NCI-H460 (cell line): ENCODE measurements at regions not wholly inside any gene's neighbourhood (a gene's known extent, or its start where the extent isn't known, plus 50 kb on each side); places are given as distances from the start of the nearest gene placed in this dataset.
"Not testable (repeated sequence)": the region's sequence is repeated elsewhere in the genome, so short reads cannot be mapped to it uniquely, and the experiment has no call there.

Source experiments
- DNase-seq: peaks from one replicate; pipeline ENCODE4 v3.0.0-alpha.2; 2016; ENCODE audit warnings: low read depth; ENCODE audit errors: extremely low read depth

GRCh38 chr14:84482256-84483071, 1047.5 kb upstream of the FLRT2 start:
- DNase-seq = no peak

DNA sequence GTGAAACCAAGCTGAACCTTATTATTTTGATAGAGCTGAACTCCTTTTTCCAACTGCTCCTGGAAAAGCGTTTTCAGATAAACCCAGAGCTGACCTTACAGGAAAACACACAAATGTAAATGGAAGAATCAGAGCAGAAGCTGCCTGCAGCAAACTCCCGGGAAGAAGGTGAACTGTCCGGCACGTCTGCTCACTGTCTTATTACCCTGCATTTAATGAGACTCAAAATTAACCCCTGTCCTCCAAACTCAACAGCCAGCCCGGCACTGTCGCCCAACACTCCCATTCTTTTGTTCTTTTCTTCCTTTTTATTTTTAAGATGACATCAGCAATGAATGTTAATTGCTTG, 1046.9 kb upstream of the FLRT2 start:
- no peak for DNase-seq

GRCh38 chr14:84484243-84484642, 1045.7 kb upstream of the FLRT2 start:
- DNase-seq = not testable (repeated sequence)

DNA sequence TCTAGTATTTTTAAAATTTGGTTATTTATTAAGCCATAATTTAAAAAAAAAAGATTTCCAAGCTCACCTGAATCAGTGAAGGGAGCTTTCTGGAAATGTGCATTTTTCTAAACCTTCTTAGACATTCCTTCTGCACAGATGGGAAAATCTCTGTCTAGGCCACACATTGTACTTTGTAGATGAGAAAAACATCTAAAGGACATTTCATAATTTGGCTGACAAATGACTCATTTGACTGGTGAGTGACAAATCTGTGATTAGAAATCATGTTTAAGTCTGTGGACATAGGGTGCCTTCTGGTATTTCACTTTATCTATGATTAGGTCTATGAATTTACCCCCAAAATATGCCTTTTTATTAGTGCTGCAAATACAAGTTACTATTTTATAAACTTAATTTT, 1044.9 kb upstream of the FLRT2 start:
- DNase-seq = no peak

DNA sequence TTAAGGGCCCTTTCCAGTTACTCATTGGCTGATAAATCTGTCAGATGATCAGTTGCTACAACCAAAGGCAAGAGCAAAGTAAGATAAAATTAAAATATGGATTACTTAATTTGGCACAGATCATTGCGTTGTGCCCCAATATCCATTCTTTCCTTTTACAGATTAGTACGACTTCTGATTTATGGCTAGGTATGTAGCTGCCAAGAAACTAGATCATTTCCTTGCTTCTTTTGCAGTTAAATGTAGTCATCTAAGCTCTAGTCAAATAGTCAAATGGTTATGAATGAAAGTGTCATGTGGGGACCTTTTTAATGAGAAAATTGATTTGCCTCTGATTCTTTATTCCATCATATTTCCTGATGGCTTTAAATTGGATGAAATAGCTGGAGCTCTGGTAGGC, 1039.9 kb upstream of the FLRT2 start:
- DNase-seq = no peak

- no peak for DNase-seq
Observed at GRCh38 chr14:84492685-84493084, 1037.3 kb upstream of the FLRT2 start.

GRCh38 chr14:84493779-84494178, 1036.2 kb upstream of the FLRT2 start:
- DNase-seq = no peak

GRCh38 chr14:84496677-84497076, 1033.3 kb upstream of the FLRT2 start:
- DNase-seq = no peak

DNA sequence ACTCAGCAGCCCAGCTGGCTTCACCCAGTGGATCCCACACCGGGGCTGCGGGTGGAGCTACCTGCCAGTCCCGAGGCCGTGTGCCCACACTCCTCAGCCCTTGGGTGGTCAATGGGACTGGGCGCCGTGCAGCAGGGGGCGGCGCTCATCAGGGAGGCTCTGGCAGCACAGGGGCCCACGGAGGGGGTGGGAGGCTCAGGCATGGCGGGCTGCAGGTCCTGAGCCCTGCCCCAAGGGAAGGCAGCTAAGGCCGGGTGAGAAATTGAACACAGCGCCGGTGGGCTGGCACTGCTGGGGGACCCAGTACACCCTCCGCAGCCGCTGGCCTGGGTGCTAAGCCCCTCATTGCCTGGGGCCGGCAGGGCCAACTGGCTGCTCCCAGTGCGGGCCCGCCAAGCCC, 1017.1 kb upstream of the FLRT2 start:
- DNase-seq = not testable (repeated sequence)

DNA sequence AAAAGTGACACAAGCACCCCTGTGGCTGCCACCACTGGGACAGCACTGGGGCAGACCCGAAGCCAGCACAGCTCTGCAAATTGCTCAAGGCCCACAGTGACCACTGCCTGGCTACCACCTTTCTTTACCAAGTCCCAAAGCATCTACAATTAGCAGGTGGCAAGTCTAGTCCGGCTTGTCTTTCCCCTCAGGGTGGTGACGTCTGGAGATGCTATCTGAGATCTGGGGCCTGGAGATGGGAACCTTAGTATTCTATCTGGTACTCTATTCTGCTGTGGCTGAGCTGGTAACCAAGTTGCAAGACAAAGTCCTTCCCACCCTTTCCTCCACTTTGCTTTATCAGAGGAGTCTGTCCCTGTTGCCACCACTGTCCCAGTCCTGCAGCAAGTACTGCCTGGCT, 1010.1 kb upstream of the FLRT2 start:
- no peak for DNase-seq

DNA sequence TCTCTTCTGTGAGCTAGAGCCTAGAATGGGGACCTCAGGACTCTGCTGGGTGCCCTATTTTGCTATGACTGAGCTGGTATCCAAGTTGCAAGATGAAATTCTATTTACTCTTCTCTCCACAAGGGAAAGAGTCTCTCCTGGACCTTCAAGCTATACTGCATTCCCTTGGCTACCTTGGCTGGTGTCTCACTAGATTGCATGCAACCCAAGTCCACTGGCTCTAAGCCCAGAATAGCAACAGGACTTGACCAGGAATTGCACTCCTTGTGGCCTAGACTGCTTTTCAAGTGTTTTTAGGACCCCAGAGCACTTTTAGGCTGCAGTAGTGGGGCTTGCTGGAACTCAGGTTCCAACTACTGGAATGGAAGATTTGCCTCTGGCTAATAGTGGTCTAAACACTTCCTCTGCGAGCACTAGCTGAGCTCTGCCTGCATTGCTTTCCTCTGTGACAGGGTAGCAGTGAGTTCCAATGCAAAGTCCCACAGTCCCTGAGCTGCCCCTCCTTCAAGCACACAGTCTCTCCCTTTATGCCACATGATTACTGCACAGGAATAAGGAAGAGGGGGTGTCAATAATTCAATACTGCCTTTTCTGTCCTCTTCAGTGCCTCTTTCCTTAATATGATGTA, 1009.1 kb upstream of the FLRT2 start:
- no peak for DNase-seq

DNA sequence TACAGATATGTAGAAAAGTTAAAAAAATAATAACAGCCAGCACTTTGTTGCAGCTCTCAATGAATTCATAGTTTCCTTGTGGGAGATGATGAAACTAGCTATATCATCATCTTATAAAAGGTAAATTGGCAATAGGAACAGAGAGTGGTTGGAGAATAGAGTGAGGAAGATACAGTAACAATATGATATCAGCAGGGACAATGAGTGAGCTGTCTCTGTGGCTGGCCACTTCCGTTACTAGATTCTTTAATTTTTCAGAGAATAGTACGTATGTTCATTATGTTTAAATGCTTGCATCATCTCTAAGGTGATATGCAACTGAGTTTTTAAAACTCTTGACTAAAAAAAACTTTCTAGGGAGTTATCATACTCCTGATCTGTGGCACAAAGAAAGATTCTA, 1006.2 kb upstream of the FLRT2 start:
- no peak for DNase-seq

DNA sequence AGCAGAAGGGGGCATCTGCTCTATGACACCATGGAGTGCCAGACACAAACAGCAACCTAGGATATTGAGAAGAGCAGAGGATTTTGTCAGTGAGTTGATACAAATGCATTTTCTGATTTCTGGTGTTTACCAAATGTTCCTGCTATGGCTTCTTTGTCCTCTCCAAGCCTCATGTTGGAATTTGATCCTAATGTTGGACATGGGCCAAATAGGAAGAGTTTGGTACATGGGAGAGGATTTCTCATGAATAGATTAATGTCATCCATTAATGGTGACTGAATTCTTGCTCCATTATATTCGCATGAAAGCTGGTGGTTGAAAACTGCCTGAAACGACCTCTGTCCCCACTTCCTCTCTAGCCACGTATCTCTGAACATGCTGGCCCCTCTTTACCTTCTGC, 1002.2 kb upstream of the FLRT2 start:
- no peak for DNase-seq

DNA sequence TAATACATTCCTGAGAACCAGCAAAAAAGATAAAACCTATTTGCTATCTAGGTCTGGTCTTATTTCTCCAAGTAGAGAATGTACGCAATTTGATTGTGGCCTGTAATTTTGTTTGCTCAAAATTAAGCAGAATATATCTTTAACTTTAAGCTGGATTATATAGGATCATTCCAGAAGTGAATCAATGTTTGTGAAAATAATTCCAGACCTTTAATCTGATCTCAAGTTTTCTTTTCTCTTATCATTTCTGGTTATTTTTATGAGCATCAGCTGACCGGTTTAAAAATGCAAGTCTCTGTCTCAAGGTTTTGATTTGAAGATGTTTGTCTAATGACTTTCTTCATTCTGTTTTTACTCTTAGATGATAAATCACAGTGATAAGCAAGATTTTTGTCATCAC, 997.9 kb upstream of the FLRT2 start:
- no peak for DNase-seq

DNA sequence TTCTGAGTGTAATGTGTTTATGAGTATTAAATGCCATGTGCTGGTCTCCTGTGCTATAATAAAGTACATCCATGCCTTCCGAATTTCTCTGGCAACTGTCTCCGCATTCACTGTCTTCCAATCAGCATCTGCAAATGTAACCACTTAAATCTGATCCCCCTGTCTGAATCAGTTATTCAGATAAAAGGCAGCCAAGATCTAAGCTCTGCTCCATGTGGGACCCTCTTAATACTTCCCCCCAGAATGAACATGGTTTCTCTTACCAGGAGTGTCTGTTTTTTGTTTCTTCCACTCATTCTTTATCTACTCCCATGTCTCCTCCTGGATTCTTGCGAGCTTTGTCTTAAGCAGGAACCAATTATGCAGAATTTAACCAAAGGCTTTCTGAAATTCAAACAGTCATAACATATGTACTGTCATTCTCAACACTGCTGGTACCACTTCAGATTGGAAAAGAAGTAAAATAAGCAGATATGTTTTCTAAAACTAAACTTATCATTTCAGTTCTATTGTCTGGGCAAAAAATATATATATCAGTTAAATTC, 996.7 kb upstream of the FLRT2 start:
- no peak for DNase-seq

DNA sequence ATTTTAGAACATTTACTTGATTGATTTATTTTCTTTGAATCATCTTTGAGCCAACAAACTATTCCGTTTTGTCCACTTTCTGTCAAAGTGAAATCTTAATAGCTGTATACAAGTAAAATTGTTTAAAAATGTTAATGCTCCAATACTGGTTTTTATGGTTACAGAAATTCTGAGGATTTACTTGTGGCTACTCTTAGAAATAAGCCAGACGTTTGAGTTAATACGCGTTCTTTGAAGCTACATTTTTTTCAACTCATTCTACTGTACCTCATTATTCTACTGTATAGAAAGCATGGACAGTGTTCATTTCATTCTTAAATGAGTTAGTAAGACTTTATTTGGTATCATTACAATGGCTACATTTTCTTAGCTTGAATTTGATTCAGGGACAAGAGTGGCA, 996.2 kb upstream of the FLRT2 start:
- DNase-seq = no peak

DNA sequence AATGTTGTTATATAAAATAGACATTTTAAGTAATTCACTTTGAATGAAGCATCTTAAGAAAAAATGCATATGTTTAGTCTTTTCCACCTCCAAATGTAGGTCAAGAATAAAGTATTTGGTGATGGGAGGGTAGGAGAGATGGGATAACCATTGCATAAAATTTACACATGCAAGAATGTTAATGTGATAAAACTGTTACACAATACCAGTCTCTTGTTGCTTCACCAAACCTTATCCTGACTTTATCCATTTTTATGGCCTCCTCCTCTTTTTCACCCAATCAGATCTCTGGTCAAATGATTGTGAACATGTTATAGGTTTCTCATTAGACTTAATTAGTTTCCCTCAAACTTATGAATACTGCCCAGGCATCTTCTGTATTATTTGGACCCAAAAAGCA, 994.5 kb upstream of the FLRT2 start:
- no peak for DNase-seq

DNA sequence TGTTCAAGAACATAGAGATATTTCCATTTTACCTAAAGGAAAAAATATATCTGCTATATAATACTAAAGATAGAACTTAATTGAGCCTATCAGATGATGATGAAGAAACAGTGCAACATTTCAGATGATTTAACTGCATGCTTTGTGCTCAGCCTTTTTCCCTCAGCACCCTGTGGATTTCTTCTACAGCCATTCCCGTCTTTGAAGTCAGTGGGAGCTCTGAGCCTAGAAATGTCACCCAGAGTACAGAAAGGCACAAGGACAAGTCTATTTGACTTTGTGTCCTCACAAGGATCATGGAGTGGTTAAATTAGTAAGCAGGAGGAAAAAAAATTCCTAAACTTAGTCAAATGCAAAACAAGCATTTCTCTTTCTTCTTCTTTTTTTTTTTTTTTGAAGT, 994.0 kb upstream of the FLRT2 start:
- no peak for DNase-seq

DNA sequence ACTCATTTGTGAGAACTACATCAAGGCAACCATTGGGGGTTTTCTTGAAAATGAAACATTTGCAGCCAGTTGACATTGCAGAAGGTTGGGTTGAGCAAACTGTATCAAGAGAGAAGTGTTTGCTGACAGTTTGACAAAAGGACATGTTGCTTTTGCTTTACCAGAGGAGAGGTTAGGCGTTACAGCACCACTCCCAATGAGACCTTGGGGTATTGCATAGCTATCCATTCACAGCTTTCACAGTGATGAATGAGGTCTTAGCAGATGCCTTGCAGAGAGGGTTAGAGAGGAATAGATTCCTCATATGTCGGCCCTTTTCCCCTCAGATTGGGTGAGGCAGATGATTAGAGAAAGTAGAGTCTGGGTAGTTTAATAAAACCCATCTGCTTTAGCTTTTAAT, 988.9 kb upstream of the FLRT2 start:
- no peak for DNase-seq

- DNase-seq = no peak
Observed at GRCh38 chr14:84543859-84544258, 986.1 kb upstream of the FLRT2 start.

DNA sequence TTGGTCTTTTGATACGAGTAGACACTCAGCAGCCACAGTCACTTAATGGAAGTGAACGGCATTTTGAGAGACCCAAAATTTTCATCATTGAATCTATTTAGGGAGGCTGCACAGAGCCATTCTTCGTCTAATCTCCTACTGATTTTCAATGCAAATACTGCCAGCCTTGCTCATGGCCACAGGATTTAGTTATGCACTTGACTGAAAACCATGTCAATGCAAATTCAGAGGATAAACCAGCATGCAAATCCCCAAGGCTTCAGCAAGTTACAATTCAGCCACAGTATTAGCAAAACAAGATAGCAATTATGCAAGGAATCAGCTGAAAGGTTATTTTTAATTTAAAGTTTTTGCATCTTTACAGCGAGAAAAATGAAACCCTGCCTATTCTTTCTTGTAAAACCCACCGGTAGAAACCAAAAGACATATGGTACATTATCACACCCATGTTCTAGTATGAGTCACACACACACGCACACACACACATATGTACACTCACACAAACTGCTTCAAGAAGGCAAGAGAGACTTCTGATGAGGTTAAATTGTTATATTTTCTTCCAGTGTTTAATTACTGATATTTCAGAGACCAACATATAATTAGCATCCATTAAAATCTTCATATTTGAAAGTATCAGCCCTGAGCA, 985.3 kb upstream of the FLRT2 start:
- DNase-seq = no peak

GRCh38 chr14:84546236-84546635, 983.7 kb upstream of the FLRT2 start:
- DNase-seq = no peak
